C4-2B (cell line): ENCODE measurements at regions not wholly inside any gene's neighbourhood (a gene's known extent, or its start where the extent isn't known, plus 50 kb on each side); places are given as distances from the start of the nearest gene placed in this dataset.

Experiments used
- CTCF ChIP-seq: fragments of 450-650 bp; conservative IDR thresholded peaks from 2 replicates; pipeline ENCODE4 v1.5.1; 2017; ENCODE audit warnings: mild to moderate bottlenecking
- ZFX ChIP-seq: fragments of 450-650 bp; IDR thresholded peaks from 2 replicates; pipeline ENCODE4 v1.6.1; 2017

GRCh38 chr6:140825731-140826130 lies 1307.0 kb upstream of the GJE1 start:
- TF ChIP-seq CTCF (no peak), ZFX (no peak)
